WI38 (cell line): ENCODE measurements at regions not wholly inside any gene's neighbourhood (a gene's known extent, or its start where the extent isn't known, plus 50 kb on each side); places are given as distances from the start of the nearest gene placed in this dataset.

Experiments
- H3K4me3 ChIP-seq: 2 replicates; pipeline ENCODE4 v1.5.1; 2011; ENCODE audit warnings: low read depth, mild to moderate bottlenecking, control low read depth, low read length
- TF ChIP-seq, protein P1 (sequence below): IDR thresholded peaks from 2 replicates; pipeline ENCODE4 v1.5.1; 2012; ENCODE audit warnings: low read depth, mild to moderate bottlenecking, control low read depth, low read length

GRCh38 chr10:131728286-131729228 lies 172.3 kb upstream of the PPP2R2D start:
- no peak overlapping the region for H3K4me3 ChIP-seq
- TF ChIP-seq, protein P1, sequence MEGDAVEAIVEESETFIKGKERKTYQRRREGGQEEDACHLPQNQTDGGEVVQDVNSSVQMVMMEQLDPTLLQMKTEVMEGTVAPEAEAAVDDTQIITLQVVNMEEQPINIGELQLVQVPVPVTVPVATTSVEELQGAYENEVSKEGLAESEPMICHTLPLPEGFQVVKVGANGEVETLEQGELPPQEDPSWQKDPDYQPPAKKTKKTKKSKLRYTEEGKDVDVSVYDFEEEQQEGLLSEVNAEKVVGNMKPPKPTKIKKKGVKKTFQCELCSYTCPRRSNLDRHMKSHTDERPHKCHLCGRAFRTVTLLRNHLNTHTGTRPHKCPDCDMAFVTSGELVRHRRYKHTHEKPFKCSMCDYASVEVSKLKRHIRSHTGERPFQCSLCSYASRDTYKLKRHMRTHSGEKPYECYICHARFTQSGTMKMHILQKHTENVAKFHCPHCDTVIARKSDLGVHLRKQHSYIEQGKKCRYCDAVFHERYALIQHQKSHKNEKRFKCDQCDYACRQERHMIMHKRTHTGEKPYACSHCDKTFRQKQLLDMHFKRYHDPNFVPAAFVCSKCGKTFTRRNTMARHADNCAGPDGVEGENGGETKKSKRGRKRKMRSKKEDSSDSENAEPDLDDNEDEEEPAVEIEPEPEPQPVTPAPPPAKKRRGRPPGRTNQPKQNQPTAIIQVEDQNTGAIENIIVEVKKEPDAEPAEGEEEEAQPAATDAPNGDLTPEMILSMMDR: no peak

GRCh38 chr10:131729361-131729760 lies 171.4 kb upstream of the PPP2R2D start:
- no peak overlapping the region for H3K4me3 ChIP-seq

DNA sequence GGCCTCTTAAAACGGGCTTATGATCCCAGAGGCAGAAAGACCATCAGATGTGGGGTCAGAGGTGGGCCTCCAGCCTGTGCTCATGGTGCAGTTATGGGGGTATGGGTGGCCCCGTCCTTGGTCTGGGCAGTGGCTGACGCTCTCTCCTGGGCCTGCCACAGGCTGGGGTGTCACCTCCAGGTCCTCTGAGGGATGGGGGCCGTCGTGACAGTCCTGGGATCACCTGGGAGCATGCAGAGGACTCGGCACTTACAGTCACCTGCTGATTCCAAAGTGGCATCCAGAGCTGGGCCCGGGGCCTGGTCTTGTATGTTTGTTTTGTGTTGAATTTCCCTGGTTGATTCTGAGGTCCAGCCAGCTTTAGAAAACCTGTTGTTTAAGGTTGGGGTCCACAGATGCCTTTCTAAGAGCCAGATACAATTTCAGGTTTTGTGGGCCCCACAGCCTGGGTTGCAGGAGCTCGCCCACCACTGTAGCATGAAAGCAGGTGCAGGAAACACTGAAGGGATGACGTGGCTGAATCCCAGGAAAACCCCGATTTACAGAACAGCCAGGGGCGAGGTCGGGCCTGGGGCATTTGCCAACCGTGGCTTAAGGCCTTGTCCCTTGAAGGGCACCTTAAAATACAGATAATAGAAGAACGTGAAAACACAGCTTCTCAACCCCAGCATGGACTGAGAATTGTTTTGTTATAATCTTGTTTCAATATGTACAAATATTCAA lies 170.7 kb upstream of the PPP2R2D start:
- TF ChIP-seq, protein P1: no peak
- H3K4me3 ChIP-seq: no peak overlapping the region

More at GRCh38 chr10:131729361-131729760, 171.4 kb upstream of the PPP2R2D start:
- TF ChIP-seq, protein P1: no peak

DNA sequence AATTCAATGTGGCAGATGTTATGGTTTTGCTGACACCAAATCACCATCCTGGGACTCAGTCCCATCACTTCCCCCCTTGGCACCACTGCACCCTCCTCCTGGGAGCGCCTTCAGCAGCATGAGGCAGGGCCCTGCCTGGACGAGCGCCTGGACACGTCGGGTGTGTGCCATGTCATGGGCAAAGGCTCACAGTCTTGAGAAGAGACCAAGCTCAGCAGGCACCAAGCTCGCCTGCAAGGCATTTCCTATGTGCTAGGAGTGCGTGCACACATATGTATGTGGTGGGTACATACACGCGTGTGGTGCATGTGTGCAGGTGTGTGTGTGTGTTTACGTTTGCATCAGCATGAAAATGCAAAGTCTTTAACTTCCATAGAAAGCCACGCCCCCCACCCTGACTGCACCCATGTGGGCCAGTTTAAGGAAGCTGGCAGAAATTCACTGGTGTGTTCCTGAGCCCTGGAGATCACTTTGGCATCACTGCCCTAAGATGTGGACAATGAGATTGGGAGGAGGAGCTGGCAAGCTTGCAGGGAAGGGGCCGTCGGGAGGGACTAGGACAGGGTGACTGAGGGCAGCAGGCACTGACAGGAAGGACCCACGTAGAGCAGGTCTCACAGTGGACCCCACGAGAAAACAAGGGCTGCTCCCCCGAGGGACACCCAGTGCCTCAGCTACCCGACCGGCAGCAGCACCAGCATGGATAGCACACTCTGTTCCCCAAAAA lies 169.9 kb upstream of the PPP2R2D start:
- TF ChIP-seq, protein P1: no peak

DNA sequence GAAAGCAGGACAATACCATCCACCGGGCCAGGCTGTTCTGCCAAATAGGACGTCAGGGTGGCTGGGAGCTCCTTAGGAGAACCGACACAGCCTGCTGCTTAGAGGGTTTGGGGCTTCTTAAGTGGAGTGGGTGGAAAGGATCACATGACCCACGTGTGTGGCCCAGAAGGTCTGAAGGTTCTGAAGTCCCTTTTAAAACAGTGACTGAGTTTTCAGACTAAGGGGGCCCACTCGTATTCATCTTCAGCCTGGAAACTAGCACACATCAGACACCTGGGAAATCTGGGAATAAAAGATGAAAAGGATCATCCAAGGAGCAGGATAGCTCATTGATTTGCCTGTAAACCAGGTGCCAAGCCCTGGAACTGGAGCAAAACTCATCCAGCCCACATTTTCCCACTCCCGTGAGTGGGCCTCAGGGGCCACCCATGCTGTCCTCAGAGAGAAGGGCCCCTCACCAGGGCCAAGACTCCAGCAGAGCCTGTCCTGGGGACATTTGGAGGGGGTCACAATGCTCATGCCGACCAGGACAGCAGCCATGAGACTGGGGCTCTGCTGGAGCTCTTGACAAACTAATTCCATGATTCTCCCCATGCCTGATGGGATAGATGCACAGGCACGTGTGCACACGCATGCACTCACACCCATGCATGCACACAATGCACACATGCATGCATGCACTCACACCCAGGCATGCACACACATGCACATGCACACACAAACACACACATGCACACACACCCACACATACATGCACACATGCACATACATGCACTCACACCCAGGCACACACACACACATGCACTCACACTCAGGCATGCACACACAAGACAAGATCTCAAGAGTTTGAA lies 168.8 kb upstream of the PPP2R2D start:
- TF ChIP-seq, protein P1: no peak
- no peak overlapping the region for H3K4me3 ChIP-seq

More for the DNA sequence above, 169.9 kb upstream of the PPP2R2D start:
- no peak overlapping the region for H3K4me3 ChIP-seq

GRCh38 chr10:131732631-131733127 lies 168.1 kb upstream of the PPP2R2D start:
- TF ChIP-seq, protein P1: no peak
- H3K4me3 ChIP-seq: no peak overlapping the region
